Testis (tissue), 2 donors: ENCODE measurements at regions not wholly inside any gene's neighbourhood (a gene's known extent, or its start where the extent isn't known, plus 50 kb on each side); places are given as distances from the start of the nearest gene placed in this dataset.

ENCODE experiments used
- DNase-seq: peaks from one replicate; pipeline ENCODE4 v3.0.0-alpha.2; 2019
- H3K27ac ChIP-seq, 2 donors: fragments of 200-600 bp; sonication (generic); one replicate each; pipeline ENCODE4 v1.5.1; 2019
- H3K27me3 ChIP-seq: fragments of 200-600 bp; sonication (generic); one replicate; pipeline ENCODE4 v1.5.1; 2019
- H3K36me3 ChIP-seq: fragments of 200-600 bp; sonication (generic); one replicate; pipeline ENCODE4 v1.5.1; 2017; ENCODE audit warnings: low read depth; ENCODE audit errors: missing control alignments
- H3K4me1 ChIP-seq: fragments of 200-600 bp; sonication (generic); one replicate; pipeline ENCODE4 v1.5.1; 2019
- H3K4me3 ChIP-seq, 2 donors: fragments of 200-600 bp; sonication (generic); one replicate each; pipeline ENCODE4 v1.5.1; 2017 to 2019
- H3K9me3 ChIP-seq: fragments of 200-600 bp; sonication (generic); one replicate; pipeline ENCODE4 v1.5.1; 2017
- CTCF ChIP-seq, 3 experiments: fragments of 450-650 bp in 2 of 3; fragments of 200-600 bp in 1 of 3; sonication (generic) in 1 of 3; IDR thresholded peaks; one replicate each; pipeline ENCODE4 v1.5.1; 2016 to 2019; ENCODE audit warnings: antibody characterized with exemption in 3 of 3, mild to moderate bottlenecking in 2 of 3, moderate library complexity in 1 of 3
- POLR2A ChIP-seq: fragments of 450-650 bp; IDR thresholded peaks from one replicate; pipeline ENCODE4 v1.6.1; 2017; ENCODE audit warnings: antibody characterized with exemption, mild to moderate bottlenecking, moderate library complexity
- whole genome bisulfite sequencing, 2 donors: methylation state at CpG; one replicate each; pipeline ENCODE4 v1.1.5; 2018; 5-methylcytosine and 5-hydroxymethylcytosine counted together
- intact Hi-C: fragments of 100-400 bp; cut with DNase I; formaldehyde crosslinking; loops from one replicate; pipeline ENCODE4 v1.15.1; 2023; ENCODE audit warnings: low total_unique reads

- intact Hi-C loops = no loop called here
- H3K9me3 ChIP-seq = no peaks in the 10 kb centered on the region
- no peaks in the 10 kb centered on the region for H3K4me1 ChIP-seq
- H3K27me3 ChIP-seq = no peaks in the 10 kb centered on the region
- H3K36me3 ChIP-seq = no peaks in the 10 kb centered on the region
- no peak overlapping the region for H3K4me3 ChIP-seq
- peak; percentile 67 for DNase-seq
- no peak overlapping the region for H3K27ac ChIP-seq
- 53 to 60% methylated on average over 6 of the region's 6 CpGs for WGBS, 2 donors
- TF ChIP-seq CTCF (IDR thresholded peaks at IDR 0.05) (no peak), POLR2A (no peak)
Measured at GRCh38 chr7:53315981-53316380, 280.5 kb downstream of the POM121L12 start.

GRCh38 chr7:53318566-53318965 lies 283.1 kb downstream of the POM121L12 start:
- WGBS, 2 donors = 90% methylated on average over 4 of the region's 4 CpGs
- intact Hi-C loops = no loop called here
- H3K27ac ChIP-seq = no peak overlapping the region
- no peaks in the 10 kb centered on the region for H3K4me1 ChIP-seq
- H3K4me3 ChIP-seq = no peak overlapping the region
- TF ChIP-seq POLR2A (no peak), CTCF (IDR thresholded peaks at IDR 0.05) (no peak)
- H3K27me3 ChIP-seq = no peaks in the 10 kb centered on the region
- H3K9me3 ChIP-seq = no peaks in the 10 kb centered on the region
- no peak for DNase-seq
- no peaks in the 10 kb centered on the region for H3K36me3 ChIP-seq

- DNase-seq = no peak
Measured at GRCh38 chr7:53325061-53325460, 289.6 kb downstream of the POM121L12 start.

GRCh38 chr7:53326634-53327033 lies 291.2 kb downstream of the POM121L12 start:
- intact Hi-C loops = no loop called here
- H3K27me3 ChIP-seq = no peaks in the 10 kb centered on the region
- WGBS, 2 donors = 67 to 73% methylated on average over 6 of the region's 6 CpGs
- H3K4me3 ChIP-seq = no peak overlapping the region
- no peak for TF ChIP-seq POLR2A
- no peak for TF ChIP-seq CTCF (IDR thresholded peaks at IDR 0.05)
- DNase-seq = no peak
- H3K36me3 ChIP-seq = no peaks in the 10 kb centered on the region
- no peaks in the 10 kb centered on the region for H3K9me3 ChIP-seq
- no peak overlapping the region for H3K27ac ChIP-seq
- no peaks in the 10 kb centered on the region for H3K4me1 ChIP-seq

More at GRCh38 chr7:53325061-53325460, 289.6 kb downstream of the POM121L12 start:
- Histone ChIP-seq H3K4me3 (no peak overlapping the region), H3K4me1 (no peaks in the 10 kb centered on the region), H3K36me3 (no peaks in the 10 kb centered on the region), H3K27ac (no peak overlapping the region), H3K9me3 (no peaks in the 10 kb centered on the region), H3K27me3 (no peaks in the 10 kb centered on the region)
- 66 to 69% methylated on average over 2 of the region's 2 CpGs for WGBS, 2 donors
- intact Hi-C loops = no loop called here
- no peak for TF ChIP-seq POLR2A
- TF ChIP-seq CTCF (IDR thresholded peaks at IDR 0.05) = no peak

- no peaks in the 10 kb centered on the region for H3K36me3 ChIP-seq
- 85 to 87% methylated on average over 5 to 8 of the region's 8 CpGs for WGBS, 2 donors
- TF ChIP-seq CTCF (IDR thresholded peaks at IDR 0.05) (no peak), POLR2A (no peak)
- no peak overlapping the region for H3K4me3 ChIP-seq
- H3K27me3 ChIP-seq = no peaks in the 10 kb centered on the region
- H3K27ac ChIP-seq = no peak overlapping the region
- no peaks in the 10 kb centered on the region for H3K4me1 ChIP-seq
- intact Hi-C loops = no loop called here
- no peaks in the 10 kb centered on the region for H3K9me3 ChIP-seq
- DNase-seq = no peak
Measured at GRCh38 chr7:53336105-53336668, 300.8 kb downstream of the POM121L12 start.
